Erythroblast (primary cell): ENCODE measurements at regions not wholly inside any gene's neighbourhood (a gene's known extent, or its start where the extent isn't known, plus 50 kb on each side); places are given as distances from the start of the nearest gene placed in this dataset.

Experiments
- DNase-seq, 2 experiments: peaks; one replicate each; lab custom pipeline; 2025; lab: John Stamatoyannopoulos, UW
- GATA1 ChIP-seq: IDR thresholded peaks from 2 replicates; pipeline ENCODE4 v1.6.1; 2011; ENCODE audit warnings: low read depth, mild to moderate bottlenecking, control low read depth, low read length, moderate library complexity
- POLR2A ChIP-seq: IDR thresholded peaks from 2 replicates; pipeline ENCODE4 v1.6.1; 2011; ENCODE audit warnings: mild to moderate bottlenecking, low read length

DNA sequence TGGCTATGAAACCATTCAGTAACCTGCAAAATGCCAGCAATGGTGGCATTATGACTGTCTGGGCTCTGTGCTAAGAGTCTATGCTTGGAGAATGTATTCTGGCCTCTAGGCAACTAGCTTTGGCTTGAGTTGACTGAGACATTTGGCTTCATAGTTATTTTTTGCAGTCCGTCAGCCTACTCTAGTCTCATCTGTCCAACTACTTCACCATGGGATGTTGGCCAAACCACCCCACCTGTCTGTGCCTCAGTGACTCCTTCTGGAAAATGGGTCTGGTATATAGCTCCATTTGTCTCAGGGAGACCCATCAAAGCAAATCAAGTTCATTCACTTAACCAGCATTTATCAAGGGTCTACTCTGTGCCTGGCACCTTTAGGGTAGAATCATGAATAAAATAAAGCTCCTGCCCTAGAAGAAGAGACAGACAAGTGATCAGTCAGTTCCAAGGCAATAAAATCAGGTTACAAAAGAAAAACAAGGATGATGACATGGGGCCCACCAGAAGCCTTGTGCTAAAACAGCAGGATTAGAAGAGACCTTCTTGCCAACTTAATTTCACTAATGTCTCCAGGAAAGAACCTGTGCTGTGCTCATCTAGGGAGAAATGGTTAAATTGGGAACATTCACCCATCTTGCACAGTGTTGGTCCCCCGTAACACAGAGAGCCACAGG, 102.4 kb upstream of the ARMC2 start:
- TF ChIP-seq GATA1, result no peak
- TF ChIP-seq POLR2A, result no peak

GRCh38 chr6:108746366-108746765, 101.9 kb upstream of the ARMC2 start:
- no peak for TF ChIP-seq GATA1
- no peak for TF ChIP-seq POLR2A
- peak in 1 of 2 experiments; percentile 9 for DNase-seq

More for the DNA sequence above, 102.4 kb upstream of the ARMC2 start:
- DNase-seq, result no peak

GRCh38 chr6:108746836-108747575, 101.2 kb upstream of the ARMC2 start:
- TF ChIP-seq POLR2A, result no peak
- no peak for TF ChIP-seq GATA1
- DNase-seq, result no peak

- no peak for TF ChIP-seq POLR2A
- peak in 1 of 2 experiments; percentile 16 for DNase-seq
These were observed 100.2 kb upstream of the ARMC2 start for GRCh38 chr6:108748055-108748454.

DNA sequence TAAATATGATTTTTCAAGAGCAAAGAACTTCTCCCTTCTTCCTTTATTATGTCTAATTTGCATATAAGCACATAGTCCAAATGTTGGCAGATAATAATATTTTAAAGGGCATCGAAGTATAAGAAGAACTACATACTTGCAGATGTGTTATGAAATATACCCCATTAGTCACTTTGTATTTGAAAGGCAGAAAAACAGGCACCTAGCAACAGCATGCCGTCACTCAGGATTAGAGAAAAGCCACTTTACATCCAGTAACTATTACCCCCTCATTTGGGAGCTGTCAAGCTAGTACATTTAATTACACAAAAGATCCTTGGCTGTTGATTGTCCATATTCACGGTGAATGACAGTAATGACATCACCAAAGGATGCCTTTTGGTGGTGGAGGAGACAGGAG, 99.3 kb upstream of the ARMC2 start:
- no peak for DNase-seq
- TF ChIP-seq POLR2A (no peak), GATA1 (no peak)

- no peak for TF ChIP-seq GATA1
- TF ChIP-seq POLR2A, result no peak
- no peak for DNase-seq
These were observed 97.4 kb upstream of the ARMC2 start for GRCh38 chr6:108750801-108751200.

GRCh38 chr6:108751282-108751681, 96.9 kb upstream of the ARMC2 start:
- no peak for DNase-seq
- no peak for TF ChIP-seq GATA1
- TF ChIP-seq POLR2A, result no peak

DNA sequence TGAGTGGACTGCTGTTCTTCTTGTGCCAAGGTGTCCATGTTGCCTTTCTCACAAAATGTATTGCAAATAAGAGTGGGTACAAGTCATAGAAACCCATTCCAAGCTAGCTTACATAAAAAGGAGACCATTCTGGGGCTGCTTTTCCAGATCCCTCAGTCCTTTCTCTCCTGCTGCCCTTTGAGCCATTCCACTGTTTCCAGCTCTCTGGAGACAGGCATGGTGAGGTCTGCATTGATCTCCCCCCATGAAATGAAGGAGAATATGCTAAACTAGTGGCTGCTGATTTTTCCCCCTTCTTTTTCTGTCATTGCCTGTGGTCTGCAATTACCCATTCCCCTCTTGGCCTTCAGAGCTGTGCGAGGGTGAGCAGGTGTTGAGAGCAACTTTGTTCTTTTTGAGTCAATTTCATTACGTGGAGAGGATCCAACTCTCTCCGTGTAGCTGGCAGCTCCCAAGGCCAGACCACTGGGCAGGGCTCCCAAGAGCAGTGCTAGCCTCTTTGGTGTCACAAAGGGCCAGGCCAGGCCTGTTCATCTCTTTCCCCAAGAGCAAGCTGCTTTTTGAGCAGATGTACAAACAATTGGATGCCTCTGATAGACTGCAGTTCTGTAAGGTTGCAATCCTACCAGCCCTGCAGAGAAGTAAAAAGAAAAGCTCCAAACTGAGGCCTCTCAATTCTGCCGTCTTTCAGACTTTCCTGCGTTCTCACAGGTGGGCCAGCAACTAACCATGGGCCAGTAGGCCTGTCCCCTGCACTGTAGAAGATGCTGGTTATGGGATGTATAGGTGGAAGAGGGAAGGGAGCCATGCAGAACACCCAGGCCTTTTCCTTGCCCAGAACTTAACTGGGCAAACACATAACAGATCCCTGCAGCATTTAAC, 96.1 kb upstream of the ARMC2 start:
- TF ChIP-seq POLR2A (no peak), GATA1 (no peak)
- DNase-seq, result no peak

GRCh38 chr6:108752733-108753590, 95.3 kb upstream of the ARMC2 start:
- DNase-seq, result no peak
- TF ChIP-seq POLR2A (no peak), GATA1 (no peak)

GRCh38 chr6:108755257-108756240, 92.7 kb upstream of the ARMC2 start:
- DNase-seq, result no peak
- no peak for TF ChIP-seq GATA1
- no peak for TF ChIP-seq POLR2A

DNA sequence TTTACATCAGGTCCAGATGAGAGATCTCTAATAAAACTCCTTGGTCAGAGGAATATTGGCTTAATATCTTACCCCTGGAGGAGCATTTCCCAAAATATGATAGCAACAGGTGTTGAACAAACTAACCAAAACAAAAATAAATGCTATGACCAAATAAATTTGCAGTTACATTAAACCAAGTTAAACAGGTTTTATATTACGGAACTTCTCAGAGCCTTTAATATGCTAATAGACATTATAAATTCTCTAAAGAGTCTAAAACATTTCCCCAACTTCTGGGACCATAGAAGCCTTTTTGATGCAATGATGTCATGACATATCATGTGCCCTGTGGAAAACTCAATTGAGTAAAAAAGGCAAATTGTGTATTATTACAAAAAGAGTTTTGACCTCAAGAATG, 90.9 kb upstream of the ARMC2 start:
- TF ChIP-seq GATA1 (no peak), POLR2A (no peak)
- DNase-seq, result no peak

- no peak for TF ChIP-seq GATA1
- TF ChIP-seq POLR2A, result no peak
- DNase-seq, result no peak
These were observed 89.3 kb upstream of the ARMC2 start for GRCh38 chr6:108758884-108759283.
